Activated CD8-positive, alpha-beta memory T cell treated with anti-CD3 and anti-CD28 coated beads for 4 hours (primary cell): ENCODE measurements at regions not wholly inside any gene's neighbourhood (a gene's known extent, or its start where the extent isn't known, plus 50 kb on each side); places are given as distances from the start of the nearest gene placed in this dataset.

ENCODE experiments used
- DNase-seq, 2 donors: peaks; one replicate each; pipeline ENCODE4 v3.0.0-alpha.2; 2020; ENCODE audit warnings: low read depth in 2 of 2

DNA sequence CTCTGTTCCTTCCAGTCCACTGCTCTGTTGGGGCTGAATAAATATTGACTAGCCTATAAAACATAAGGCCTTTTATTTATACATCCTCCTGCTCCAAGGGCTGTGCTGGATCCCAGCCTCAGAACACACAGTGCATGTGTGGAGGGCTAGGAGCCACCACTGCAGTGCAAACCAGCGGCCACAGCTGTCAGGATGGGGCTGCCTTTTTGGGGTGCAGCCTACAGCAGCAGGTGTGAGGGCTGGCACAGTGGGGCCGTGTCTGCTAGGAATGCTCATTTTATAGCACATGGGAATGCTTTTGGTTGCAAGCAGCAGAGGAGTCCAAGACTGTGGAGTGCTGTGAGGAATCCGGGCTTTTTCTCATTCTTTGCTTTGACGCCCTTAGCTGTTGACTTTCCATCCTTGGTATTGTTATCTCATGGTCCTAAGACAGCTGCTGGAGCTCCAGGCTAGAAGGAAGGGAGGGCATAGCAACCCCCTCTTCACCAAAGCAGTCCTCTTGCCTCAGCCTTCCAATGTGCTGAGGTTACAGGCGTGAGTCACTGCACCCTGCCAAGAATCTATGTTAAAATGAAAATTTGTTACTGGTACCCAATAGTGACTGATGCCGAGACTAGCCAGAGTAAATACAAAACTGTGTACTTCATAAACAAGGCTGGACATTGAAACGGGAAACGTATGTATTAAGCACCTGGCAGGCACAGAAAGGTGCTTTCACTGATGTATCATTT lies 334.3 kb upstream of the GATB start:
- no peak for DNase-seq

DNA sequence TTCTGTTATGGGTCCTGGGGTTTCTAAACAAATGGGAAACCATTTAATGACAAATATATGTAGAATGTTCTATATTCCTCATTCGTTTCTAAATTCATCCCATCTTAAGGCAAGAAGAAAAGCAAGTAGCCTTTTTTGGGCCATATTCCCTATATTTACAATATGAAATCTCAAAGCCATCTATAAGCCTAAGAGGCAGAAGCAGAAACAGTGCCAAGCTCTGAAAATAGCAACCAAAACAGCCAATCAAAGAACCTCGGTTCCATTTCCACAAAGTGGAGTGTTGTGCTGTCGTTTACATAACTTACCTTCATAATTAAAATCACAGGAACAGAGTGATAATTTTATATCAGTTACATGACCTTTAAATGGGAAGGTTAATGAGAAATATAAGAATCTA lies 330.6 kb upstream of the GATB start:
- DNase-seq, result no peak

DNA sequence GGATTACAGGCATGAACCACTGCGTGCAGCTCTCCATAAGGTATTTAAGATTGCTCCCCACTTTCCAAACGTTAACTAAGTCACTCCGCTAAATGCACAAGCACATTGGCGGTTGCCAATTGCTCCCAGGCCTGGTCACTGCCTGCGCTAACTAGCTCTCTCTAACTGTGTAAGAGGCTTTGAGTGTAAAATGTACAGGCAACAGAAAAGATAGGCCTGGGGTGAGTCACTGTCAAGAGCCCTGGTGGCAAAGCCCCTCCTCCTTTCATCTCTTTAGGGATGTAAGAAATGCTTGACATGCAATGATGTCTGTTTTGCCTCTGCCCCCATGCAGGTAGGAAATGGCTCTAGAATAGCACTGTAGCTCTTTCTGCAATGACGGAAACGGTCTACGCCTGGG lies 329.7 kb upstream of the GATB start:
- DNase-seq, result no peak

DNA sequence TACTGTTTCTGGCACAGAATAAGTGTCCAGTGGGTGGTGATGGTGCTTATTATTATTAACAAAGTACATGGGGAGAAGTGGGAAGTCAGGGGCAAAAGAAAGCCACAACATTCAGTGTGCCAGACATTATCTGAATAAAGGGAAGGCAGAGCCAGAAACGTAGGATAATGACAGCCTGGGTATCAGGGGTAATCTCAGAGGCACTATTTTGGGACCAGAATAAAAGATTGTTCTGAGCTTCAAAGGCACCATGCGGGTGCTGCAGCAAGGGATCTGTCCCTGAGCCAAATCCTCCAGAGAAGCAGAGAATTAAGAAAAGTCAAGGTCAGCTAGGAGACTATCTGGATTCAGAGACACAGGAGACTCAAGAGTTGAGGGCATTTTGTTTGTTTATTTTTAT lies 328.8 kb upstream of the GATB start:
- no peak for DNase-seq

DNA sequence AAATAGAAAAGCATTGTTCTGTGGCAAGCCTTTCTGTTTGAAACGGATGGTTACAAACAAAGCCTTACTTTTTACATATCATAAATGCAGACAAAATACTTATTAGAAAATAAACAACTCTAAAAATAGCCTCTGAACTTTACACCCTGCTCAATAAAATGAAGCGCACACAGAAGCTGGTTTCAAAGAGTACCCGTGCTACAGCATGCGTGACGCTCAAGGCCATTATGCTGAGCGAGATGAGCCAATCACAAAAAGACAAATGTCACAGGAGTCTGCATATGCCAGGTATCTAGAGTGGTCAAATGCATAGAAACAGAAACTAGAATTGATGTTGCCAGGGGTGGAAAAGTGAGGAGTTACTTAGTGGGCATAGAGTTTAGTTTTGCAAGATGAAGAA lies 326.5 kb upstream of the GATB start:
- no peak for DNase-seq

DNA sequence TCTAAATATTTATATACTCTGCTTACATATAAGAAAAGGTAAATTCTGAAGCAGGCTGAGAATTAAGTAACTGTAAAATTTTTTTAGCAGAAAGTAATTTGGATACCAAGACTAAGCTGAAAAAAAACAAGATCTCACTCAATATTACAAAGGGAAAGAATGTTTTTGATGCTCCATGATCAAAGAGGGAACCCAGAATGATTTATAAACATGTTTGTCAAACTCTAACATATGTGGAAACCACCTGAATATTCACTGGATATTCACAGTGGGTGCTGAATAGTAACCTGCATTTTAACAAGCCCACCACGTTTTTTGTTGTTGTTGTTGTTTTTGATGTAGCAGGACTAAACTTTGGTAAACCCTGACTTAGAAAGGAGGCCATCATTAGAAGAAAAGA lies 324.9 kb upstream of the GATB start:
- DNase-seq, result no peak

DNA sequence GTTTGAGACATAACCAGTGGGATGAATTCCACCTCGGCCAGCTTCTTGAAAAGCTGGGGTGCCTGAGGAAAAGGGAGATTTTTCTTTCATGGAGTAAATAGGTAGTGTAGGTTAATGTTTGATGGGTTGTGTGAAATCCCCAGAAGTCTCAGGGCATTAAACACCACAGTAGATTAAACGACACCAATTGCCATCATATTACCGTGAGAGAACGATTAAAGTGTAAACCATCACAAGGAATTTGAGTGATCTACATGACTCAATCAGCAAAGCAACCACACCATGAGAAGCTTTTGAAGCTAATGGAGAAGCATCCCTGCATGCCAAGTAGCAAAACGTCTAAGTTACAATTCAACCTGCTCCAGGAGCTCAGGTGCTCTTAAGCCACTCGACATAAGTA lies 322.5 kb upstream of the GATB start:
- no peak for DNase-seq

DNA sequence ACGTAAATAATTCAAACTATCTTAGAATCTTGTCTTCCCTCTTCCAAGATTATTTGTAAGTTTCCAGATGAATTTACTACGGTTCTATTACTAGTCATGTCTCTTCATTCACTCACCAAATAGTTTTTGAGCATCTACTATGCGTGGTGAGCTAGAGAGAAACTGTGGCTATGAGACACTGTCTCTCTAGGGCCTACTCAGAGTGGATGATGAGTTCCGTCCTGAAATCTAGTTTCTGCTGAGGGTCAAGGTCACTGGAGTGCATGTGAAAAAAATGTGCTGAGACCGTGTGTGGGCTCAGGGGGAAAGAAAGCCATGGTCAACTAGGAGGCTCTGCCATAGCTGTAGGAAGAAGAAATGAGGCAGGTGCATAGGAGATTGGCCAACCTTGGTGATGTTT lies 320.2 kb upstream of the GATB start:
- no peak for DNase-seq

DNA sequence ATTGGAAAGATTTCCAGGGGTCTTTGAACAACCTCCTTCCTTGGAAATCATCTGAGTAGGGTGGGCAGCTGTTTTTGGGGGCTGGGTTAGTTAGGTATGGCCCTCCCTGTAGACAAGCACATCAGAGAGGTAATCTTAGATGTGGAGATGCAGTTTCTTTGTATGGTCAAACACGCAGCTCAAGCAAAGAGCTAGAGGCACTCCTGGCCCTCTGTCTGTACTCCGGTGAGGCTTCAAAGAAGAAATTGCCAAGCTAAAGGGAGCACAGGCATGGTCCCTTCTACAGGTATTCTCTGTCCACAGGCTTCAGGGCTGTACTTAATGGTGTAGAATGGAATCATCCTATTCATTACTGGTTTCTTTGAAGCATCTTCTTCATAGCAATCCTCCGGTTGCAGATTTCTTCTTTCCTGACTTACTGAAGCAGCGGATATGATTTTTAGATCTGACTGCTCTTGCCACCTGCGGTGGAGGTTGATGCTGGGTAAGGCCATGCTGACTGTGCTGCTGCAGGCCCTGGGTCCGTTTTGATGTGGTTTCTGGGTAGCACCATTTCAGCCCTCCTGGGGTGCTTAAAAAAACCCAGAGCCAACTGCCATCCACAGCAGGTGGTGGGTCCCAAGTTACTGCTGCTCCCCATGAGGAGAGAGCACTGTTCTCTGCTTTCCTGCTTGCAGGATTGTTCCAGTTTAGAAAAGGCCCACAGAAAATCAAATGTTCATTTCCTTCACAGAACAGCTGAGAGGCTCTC lies 318.9 kb upstream of the GATB start:
- no peak for DNase-seq

DNA sequence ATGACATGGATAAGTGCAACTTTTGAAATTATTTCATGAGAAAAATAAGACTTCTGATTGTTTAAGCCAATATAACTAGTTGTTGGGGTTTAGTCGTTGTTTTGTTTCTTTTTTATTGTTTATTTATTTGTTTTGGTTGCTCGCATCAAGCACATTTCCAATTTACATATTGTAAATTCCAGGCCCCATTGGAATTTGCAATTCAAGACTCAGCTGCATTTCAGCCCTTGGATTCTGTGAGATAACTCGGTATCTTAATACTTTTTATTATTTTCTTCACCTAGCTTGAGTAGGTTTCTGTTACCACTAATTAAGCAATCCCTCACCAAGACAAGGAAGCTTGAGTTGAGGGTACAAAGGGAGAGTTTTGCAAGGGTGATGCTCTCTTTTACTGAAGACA lies 318.3 kb upstream of the GATB start:
- DNase-seq, result no peak

DNA sequence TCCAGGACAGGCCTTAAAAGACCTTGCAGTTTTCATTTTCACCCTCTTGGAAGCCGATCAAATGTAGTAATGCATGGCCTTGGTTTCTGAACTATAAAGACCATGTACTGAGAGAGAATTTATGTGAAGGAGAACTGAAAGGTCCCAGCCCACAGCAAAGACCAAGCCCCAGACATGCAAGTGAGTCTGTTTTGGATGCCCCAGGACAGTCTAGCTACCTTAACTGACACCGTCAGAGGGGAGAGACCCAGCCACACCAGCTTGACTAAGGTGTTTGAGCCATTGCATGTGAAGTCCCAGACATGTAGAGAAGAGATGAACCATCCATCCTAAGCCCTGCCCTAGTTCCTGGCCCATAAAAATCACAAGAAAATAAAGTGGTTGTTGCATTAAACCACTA lies 316.8 kb upstream of the GATB start:
- DNase-seq, result no peak

DNA sequence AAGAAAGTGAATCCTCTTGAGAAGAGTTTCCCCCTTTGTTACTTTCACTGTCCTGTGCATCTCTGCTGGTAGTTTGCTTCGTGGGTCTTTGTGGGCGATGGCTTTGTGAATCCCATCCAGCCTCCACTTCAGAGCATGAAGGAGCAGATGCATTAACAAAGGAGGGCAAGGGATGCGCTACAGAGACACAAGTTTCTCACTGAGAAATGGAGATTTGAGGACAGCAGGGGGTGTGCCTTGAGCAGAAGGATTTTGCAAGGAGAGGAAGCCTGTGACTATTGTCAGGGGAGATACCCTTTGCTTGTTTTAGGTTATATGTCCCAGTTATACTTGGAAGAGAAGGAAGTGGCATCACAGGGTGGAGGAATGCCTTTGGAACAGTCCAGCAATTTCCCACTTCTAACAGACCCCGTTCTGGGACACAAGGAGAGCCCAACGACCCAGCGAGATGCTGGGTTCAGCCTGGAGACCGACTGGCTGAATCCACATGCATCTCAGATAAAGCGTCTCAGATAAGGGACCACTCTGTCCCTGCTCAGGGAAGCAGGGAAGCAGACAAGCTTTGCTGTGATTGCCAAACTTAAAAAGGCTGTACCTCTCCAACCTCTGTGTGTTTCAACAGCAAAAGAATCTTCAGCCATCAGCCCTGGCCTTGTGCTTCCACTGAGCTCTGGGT lies 314.6 kb upstream of the GATB start:
- DNase-seq, result no peak

DNA sequence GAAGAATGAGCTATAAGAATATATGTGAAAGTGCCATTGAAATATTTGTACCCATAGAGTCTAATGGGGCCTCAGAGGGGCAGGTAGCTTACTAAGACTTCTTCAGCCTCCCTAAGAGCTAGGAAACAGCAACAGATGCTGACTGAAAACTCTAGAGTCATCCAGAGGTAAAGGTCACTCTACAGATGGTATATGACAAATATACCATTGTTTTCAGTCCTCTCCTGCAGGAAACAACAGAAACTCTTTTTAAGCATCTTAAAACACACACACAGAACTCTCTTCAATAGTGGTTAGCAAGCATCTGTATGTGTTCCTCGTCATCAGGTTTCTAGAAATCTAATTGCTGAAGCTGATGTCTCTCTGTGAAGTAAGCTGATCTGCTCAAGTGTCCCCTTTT lies 313.8 kb upstream of the GATB start:
- DNase-seq, result no peak

DNA sequence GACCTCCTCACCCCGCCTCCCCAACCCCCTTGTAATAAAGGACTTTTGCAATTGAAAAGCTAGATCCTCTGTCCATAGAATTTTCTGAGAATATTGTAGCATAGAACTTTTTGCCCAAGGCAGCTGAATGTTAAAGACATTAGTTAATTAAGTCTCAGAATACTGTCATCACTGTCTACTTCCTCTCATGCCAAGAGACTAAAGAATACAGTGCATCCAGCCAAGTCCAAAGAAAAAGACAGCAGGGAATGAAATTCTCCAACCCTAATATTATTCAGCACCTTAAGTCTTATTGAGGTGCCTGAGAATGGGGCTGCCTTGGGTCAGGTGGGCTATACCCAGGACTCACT lies 313.3 kb upstream of the GATB start:
- no peak for DNase-seq

DNA sequence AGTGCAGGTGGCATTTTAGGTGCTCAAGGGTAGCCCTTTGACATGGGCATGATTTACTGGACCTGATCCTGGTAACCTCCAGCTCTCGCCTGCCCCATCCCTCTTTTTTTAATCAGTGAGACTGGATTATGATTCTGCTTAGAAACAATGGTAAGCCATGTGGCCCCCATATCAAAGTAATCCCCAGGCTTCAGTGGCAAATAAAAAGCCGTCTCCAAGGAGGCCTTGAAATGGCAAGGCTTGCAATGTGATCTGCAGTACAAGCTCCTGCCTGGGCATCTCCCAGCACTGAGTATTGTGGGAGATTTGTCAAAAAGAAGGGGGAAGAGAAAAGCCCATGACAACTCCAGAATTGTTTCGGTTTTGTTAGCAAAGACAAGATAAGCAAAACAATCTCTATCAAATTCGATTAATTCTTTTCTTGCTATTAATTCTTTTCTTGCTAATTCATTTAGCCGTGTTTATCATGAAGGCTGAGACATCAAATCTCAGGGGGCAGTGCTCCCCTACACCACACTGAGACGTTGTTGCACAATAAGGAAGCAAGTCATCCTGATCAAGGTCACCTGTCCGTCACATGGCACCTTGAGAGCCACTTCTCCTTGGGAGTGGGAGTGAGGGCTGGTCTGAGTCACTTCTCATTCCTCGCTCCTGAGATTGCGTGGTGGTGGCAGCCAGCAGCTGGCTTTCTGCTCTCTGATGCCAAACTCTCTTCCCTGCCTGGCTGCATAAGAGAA lies 312.7 kb upstream of the GATB start:
- no peak for DNase-seq

DNA sequence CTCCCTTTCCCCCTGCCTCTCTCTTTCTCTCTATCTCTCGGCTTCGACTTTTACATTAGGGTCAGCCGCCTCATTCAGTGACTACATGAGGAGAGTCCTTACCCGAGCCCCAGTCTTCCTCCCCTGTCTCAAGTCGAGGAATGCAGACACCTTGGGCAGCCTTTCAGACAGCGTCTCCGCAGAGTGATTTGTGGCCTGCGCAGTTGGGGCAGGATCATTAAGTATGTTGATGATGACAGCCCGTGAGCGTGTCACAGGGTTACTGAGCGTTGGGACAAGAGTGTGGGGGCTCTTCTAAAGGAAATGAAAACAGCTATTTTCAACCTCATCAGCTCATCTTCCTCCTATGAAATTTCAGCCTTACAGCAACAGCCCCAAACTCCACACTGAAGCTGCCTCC lies 312.1 kb upstream of the GATB start:
- DNase-seq, result no peak

DNA sequence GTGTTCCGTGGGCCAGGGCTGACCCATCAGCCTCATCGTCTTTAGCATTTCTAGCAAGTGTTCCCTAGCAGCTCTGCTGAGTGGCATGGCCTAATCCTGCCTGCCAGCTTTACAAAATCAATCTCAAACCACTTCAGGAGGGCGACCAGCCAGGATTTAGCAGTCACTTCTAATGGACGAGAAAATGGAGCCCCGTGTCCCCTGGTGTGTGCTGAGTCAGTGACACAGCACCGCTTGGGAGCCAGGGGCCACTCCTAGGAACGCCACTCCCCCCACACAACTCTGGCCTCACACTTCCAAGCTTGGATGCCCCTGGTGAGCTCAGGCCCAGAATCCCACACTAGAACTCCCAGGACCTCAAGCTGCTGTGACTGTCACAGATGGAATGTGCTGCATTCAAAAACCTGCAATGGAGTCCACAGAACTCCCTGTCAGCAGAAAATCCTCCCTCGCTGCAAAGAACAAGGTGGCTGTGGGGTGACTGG lies 311.2 kb upstream of the GATB start:
- no peak for DNase-seq

DNA sequence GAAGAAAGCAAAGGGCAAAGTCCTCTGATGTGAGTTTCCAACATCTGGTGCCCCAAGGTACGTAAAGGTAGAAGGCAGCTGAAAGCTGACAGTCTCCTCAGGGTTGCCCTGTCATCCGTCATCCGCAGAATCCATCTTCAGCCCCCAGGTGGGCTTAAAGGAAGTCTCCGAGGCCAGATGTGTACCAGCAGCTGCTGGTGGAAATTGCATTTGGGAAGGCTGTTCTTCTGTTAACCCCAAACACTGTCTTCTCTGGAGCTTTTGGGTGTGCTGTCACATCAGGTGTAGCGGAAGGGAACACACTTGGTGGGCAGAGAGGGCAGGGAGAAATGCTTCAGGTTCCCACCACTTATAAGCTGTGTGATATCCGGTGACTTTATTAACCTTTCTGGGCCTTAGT lies 310.0 kb upstream of the GATB start:
- no peak for DNase-seq

DNA sequence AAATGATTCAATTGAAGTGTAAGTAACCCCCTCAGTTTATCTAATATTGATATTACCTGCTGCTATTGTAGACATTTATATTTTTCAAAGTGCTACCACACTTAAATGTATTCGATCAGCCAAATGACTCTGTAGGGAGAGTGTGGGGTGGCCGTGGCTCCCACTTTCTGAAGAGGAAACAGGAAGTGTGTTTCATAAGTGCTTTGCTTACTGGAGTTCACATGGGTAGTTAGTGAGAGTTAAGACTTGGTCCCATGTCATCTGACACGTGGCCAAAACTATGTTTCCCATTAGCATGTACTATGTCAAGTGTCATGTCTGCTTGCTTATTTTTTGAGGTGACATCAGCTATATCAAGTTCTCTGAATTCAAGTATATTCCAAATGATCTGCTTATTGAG lies 308.1 kb upstream of the GATB start:
- no peak for DNase-seq

DNA sequence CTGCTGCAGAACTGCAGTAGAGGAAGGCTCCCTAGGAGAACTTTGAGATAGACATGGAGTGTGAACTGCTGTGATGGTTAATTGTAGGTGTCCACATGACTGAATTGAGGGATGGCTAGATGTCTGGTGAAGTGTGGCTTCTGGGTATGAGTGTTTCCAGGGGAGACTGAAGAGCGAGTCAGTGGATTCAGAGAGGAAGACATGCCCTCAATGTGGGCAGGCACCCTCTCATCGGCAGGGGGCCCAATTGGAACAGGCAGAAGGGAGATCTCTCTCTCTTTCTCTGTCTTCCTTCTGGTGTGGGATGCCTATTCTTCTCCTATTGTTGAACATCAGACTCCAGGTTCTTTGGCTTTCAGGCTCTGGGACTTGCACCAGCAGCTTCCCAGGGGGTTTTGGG lies 304.7 kb upstream of the GATB start:
- no peak for DNase-seq

DNA sequence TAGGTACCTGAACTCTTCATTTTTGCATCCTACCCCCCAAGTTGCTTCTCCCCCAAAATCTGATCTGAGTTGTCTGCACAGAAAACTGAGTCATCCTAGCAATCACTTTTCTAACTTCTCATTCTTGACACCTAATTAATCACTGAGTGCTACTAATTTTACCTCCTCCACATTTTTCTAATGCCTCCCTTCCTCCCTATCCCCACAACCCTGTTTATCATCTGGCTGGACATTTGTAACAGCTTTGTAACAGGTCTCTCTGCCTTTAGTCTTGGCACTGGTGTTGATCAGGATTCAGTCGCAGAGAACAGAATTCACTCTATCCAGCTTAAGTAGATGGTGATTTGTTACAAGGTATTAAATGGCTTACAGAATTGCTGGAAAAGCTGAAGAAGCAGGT lies 303.9 kb upstream of the GATB start:
- DNase-seq, result no peak

DNA sequence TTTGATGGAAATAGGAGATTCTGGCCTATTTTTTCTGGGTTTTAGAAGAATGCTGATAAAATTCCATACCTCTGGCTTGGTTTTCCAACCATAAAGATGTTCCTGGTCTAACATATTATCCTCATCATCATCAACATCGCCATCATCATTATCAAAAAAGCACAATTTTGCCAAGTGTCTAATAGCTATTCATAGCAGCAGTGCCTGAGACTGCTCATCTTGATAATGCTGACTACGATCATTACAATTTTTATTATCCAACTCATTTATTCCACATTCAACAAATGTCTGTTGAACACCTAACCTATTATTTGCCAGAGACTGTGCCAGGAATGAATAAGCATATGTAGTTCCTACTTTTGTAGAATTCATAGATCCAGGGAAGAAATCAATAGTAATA lies 303.5 kb upstream of the GATB start:
- DNase-seq, result no peak
